ENCODE measurements at regions not wholly inside any gene's neighbourhood (a gene's known extent, or its start where the extent isn't known, plus 50 kb on each side); places are given as distances from the start of the nearest gene placed in this dataset.
"Not testable (repeated sequence)": the region's sequence is repeated elsewhere in the genome, so short reads cannot be mapped to it uniquely, and the experiment has no call there.

- no peak for DNase-seq
Observed at GRCh38 chr3:118675305-118675704, 359.3 kb downstream of the IGSF11 start.

GRCh38 chr3:118678663-118679062 is 356.0 kb downstream of the IGSF11 start:
- DNase-seq = not testable (repeated sequence)

DNA sequence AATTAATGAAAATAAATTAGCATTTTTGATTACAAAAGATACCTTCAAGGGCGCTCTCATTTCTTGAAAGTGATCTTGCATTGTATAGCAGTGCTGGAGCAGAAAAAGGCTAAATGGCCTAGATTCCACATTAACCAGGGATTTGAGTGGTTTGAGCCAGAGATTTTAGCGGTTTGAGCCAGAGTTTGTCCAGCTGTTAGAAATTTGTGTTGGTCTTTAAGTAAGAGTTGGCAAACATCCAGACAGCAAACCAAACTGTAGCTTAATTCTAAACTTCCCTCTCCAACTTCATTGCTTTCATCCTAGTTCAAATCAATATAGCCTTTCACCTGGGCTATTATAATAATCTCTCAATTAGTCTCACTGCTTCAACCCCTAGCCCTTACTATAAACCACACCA is 351.7 kb downstream of the IGSF11 start:
- DNase-seq = no peak

DNA sequence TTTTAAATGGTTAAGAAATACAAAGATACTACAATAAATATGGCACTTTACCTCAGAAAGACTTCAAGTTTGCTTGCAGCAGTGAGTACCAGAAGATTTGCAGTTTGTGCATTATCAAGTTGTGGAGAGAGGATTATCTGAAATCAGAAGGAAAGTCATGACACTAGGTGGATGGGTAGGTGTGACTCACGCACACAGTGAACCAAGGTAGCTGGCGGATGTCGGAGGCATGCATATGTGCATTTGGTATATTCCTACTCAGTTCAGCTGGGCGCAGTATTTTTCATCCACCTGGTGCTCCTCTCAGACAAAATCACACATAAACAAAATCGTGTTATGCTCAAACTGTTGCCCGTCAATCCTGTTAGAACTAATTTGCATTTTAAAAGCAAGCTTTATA is 351.0 kb downstream of the IGSF11 start:
- no peak for DNase-seq

GRCh38 chr3:118688396-118688884 is 346.2 kb downstream of the IGSF11 start:
- no peak for DNase-seq

DNA sequence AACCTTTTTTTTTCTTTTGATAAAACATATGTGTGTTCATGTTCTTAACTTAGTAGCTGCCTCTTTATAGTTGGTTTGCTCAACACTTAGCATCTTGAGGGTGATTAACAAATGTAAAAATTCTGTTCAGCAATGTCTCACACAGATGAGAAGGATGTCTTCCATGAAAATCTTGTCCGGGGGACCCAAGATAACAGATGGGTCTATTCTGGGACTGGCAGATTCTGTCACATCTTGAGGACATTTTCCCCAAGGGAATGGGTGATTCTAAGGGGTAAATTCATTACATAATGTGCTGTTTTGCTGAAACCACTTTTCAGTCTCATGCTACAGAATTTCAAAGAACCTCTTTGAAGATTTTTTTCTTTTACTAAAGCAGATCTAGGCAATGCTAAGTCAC is 342.2 kb downstream of the IGSF11 start:
- no peak for DNase-seq

GRCh38 chr3:118705487-118706219 is 329.0 kb downstream of the IGSF11 start:
- no peak for DNase-seq

DNA sequence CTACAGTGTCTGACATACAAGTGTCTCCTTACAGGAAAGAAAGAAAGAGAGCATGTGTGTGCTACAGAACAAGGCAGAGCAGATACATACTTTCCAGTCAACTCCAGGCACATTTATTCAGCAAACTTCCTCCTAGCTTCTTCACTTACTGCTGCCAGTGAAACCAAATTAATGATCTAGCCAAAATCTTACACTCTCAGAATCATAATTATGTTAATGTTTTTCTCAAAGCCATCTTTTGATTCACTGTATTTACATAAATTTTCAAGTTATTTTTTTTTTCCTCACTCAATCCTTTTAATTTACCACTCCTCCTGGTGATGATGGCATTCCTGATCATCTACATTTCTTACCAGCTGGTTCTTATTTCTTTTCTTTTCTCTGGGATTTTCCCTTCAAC is 326.7 kb downstream of the IGSF11 start:
- no peak for DNase-seq

DNA sequence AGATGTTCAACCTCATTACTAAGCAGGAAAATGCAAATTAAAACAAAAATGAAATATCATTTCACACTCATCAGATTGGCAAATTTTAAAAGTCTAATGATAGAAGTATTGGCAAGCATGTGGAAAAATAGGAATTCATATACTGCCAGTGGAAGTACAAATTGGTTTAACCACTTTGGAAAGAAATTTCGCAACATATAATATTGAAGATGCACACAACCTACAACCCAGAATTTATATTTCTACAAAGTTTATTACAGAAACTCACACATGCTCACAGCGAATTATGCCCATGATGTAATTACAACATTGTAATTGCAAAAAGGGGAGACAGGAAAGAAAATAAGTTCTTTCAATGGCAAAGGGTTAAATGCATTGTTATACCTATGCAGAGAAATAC is 324.1 kb downstream of the IGSF11 start:
- no peak for DNase-seq

DNA sequence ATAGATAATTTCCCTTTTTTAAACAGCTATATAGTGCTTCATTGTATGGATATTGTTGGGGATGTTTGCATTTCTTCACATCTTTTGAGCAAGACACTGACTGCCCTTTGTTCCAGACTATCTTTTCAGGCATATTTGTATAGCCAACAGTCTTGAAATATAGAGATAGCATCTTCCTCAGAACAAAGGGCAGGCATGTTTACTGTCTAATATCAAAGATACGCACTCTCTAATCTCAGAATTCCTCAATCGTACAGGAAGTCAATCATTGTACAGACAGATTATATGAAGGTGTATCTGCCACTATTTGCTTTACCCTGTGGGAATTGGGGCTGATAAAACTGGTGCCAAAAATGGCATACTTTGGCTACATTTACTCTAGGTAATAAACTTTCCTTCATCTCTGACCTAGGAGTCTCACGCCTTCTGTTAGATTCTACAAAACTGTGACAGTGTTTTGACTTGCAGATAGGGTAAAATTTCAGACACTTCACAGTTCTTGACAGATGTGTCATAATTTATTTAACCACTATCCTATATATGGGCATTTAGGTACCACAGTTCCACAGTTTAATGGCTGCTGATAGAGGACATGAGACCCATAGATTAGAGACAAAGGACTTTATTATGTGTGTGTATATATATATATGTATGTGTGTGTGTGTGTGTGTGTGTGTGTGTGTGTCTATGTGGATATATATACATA is 321.0 kb downstream of the IGSF11 start:
- DNase-seq = no peak

DNA sequence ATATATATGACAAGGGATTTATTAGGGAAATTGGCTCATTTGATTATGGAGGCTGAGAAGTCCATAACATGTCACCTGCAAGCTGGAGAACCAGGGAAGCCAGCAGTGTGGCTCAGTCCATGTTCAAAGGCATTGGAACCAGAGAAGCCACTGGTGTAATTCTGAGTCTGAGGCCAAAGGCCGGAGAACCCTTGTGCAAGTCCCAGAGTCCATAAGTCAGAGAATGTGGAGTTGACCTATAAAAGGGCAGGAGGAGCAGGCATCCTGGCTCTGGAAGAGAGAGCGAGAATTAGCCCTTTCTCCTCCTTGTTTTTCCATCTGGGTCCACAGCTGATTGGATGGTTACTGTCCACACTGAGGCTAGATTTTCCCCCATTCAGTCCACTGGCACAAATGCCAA is 319.8 kb downstream of the IGSF11 start:
- DNase-seq = no peak

DNA sequence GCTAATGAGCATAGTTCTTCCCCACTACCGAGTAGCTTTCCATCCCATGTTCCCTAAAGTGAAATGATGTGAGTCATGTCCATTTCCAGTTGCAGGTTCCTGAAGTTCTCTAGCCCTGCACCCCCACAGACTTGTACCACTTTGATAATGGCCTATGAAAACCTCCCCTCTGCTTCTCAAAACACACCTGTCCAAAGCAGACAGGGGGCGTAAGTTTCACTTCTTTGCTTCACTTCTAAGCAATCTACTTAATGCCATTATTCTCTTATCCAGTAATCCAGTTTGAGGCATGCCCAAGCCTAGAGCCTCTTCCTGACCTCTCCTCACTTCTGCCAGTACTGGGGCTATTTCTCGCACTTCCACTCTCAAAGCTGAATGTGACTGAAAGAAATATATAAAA is 305.1 kb downstream of the IGSF11 start:
- no peak for DNase-seq

- no peak for DNase-seq
Observed at GRCh38 chr3:118734664-118735063, 300.0 kb downstream of the IGSF11 start.

- DNase-seq = no peak
Observed at GRCh38 chr3:118736107-118736506, 298.5 kb downstream of the IGSF11 start.

DNA sequence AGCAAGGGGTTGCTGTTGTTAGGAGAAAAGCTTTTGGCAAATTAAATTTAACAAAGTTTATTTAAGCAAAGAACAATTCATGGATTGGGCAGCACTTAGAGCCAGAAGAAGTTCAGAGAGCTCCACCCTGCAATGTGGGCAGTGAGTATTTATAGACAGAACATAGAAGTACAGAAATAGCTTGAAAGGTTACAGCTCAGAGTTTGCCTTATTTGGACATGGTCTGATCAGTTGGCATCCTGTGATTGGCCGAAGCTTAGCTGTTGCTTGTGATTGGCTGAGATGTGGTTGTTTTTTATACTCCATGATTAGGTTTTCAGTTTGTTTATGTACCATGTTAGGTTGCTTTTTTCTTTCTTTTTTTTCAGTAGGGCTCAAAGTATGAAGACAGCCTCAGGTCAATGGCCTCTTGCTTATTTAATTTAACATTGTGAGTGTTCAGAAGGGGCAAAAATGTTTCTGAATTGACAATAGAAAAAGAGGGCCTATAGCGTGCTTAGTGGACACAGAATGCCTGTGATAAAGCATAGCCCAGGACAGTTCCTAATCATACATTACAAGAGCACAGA is 293.8 kb downstream of the IGSF11 start:
- no peak for DNase-seq

GRCh38 chr3:118742760-118743159 is 291.9 kb downstream of the IGSF11 start:
- no peak for DNase-seq

DNA sequence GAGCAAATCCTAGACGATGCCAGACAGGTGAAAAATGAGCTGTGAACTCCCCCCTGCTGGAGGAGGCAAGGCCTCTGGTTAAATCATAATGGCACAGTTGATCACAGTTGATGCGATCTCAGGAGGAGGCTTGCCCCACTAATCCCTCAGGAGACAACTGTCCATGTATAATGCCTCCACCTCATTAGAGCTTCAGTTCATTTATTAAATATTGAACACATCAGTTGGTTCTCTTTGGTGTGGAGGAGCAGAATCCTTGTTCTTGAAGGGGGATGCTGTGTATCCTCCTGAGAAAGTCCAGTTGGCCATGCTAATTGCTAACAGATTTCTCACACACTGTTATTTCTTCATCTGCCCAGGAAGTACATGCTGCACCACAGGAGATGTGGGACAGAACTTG is 290.5 kb downstream of the IGSF11 start:
- no peak for DNase-seq

DNA sequence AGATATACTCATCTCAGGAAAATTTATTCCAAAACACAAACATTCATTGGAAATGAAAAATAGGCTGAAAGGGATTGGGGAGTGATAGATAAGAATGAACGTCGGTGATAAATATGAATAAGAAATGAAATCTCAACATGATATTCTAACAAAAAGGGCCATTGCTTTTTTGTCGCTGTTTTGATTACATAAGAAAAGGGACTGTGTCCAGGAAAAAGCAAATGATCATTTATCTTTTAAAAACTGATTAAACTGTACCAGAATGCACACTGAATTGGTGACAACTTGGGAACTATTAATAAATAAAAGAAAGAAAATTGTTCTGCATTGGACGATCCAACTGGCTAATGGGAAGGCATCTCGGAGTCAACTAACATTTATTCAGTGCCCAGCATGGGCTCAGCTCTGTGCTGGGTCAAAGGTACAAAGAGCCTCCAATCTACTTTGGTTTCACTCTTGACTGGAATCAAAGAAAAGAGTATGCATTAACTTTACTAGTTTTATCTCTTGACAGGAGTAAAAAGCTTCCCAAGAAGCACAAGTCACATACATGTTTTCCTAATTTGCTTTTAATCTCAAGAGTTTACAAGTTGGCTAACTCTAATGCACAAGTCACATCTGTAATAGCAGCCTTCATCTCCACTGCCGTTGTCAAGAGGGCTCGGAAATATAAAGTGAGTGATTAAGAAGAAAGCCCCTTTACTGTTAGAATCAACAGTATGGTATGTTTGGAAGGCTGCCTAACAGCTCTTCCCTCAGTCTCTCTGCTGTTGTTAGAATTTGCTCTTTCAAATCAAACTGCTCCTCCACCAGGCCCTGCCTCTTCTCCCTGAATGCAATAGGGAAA is 280.0 kb downstream of the IGSF11 start:
- DNase-seq = no peak

DNA sequence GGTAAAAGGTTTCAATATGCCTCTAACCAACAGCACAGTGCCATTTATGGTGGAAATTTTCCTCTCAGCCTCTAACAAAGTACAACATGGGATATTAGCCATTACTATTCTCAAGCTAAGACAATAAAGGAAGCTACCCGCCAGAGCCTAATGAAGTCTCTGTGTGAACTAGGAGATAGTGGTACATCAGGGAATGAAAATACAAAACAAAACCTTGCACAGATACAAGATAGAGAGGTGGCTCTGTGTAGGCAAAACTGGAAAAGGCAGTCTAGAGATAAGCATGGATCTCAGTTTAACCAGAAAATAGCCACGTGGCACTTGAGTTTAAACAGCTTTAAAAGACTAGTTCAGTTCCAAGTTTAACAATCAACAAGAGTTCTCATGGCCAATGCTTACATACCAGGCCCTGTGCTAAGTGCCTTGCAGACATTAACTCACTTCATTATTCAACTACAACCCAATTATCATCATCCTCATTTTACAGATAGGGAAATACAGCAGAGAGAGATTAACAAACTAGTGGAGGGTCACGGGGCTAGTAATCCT is 279.3 kb downstream of the IGSF11 start:
- no peak for DNase-seq

- DNase-seq = no peak
Observed at GRCh38 chr3:118760585-118761290, 273.9 kb downstream of the IGSF11 start.

GRCh38 chr3:118761291-118761606 is 273.4 kb downstream of the IGSF11 start:
- no peak for DNase-seq

- no peak for DNase-seq
Observed at GRCh38 chr3:118765636-118766305, 268.9 kb downstream of the IGSF11 start.

Measured in AML-193 (cell line).